ENCODE measurements at regions not wholly inside any gene's neighbourhood (a gene's known extent, or its start where the extent isn't known, plus 50 kb on each side); places are given as distances from the start of the nearest gene placed in this dataset.

DNA sequence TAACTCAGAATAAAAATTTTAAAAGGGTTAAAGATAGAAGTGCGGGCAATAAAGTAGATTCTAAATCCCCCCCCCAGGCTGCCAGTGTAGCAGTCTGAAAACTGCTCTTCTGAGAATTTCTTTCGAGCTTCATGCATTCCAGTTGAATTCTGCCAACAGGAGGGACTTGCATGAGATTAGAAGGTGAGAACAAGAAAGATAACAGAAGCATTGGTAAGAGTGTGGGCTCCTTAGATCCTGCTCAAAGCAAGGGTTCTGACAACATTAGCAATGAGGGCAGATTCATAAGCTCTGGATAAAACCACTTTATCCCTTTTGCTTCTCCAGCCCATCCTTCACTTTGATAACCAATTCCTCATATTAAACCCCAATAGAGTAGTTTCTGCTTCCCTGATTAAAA is 235.9 kb upstream of the CDH6 start:
- Histone ChIP-seq H3K4me1 (peaks cover 53% of the 10 kb centered on the region), H3K36me3 (no peaks in the 10 kb centered on the region), H3K4me2 (peak overlapping the region; percentile 17), H2AFZ (replicated peaks) (peak overlapping the region; percentile 18), H3K79me2 (ENCODE audit: low read depth) (no peaks in the 10 kb centered on the region), H3K9me3 (ENCODE audit: low read depth) (no peaks in the 10 kb centered on the region), H3F3A (ENCODE audit: low read depth) (peaks cover 21% of the 10 kb centered on the region), H3K27ac (peak overlapping the region; percentile 66), H3K27me3 (no peaks in the 10 kb centered on the region), H4K20me1 (ENCODE audit: low read depth) (no peaks in the 10 kb centered on the region), H3K4me3 (no peak overlapping the region), H3K9ac (no peak overlapping the region)
- peaks cover 5% of the 10 kb centered on the region for H3K9me3 Mint-ChIP-seq
- TF ChIP-seq EZH2phosphoT487 (IDR thresholded peaks at IDR 0.05) (no peak), EZH2 (IDR thresholded peaks at IDR 0.05) (no peak), CTCF (IDR thresholded peaks at IDR 0.05) (no peak)
- no peak overlapping the region for H3K4me3 Mint-ChIP-seq
- peaks cover 11% of the 10 kb centered on the region for H3K4me1 Mint-ChIP-seq
- no peaks in the 10 kb centered on the region for H3K27me3 Mint-ChIP-seq (ENCODE audit: insufficient read depth, low read depth)
- H3K36me3 Mint-ChIP-seq: peaks cover 4% of the 10 kb centered on the region
- no peak overlapping the region for H3K27ac Mint-ChIP-seq
- DNase-seq (ENCODE audit: low spot score): no peak

GRCh38 chr5:30956251-30956650 is 237.2 kb upstream of the CDH6 start:
- Mint-ChIP-seq H3K4me3 (no peak overlapping the region), H3K27ac (no peak overlapping the region), H3K4me1 (peaks cover 11% of the 10 kb centered on the region), H3K9me3 (peaks cover 14% of the 10 kb centered on the region), H3K27me3 (ENCODE audit: insufficient read depth, low read depth) (no peaks in the 10 kb centered on the region), H3K36me3 (peaks cover 4% of the 10 kb centered on the region)
- Histone ChIP-seq H3K4me2 (peak overlapping the region; percentile 33), H3F3A (ENCODE audit: low read depth) (peaks cover 21% of the 10 kb centered on the region), H3K36me3 (no peaks in the 10 kb centered on the region), H3K27me3 (no peaks in the 10 kb centered on the region), H4K20me1 (ENCODE audit: low read depth) (no peaks in the 10 kb centered on the region), H2AFZ (replicated peaks) (no peak overlapping the region), H3K4me3 (no peak overlapping the region), H3K4me1 (peaks cover 45% of the 10 kb centered on the region), H3K27ac (peak overlapping the region; percentile 66), H3K9ac (no peak overlapping the region), H3K9me3 (ENCODE audit: low read depth) (no peaks in the 10 kb centered on the region), H3K79me2 (ENCODE audit: low read depth) (no peaks in the 10 kb centered on the region)
- peak; percentile 30 for DNase-seq (ENCODE audit: low spot score)
- TF ChIP-seq CTCF (IDR thresholded peaks at IDR 0.05): no peak
- no peak for TF ChIP-seq EZH2 (IDR thresholded peaks at IDR 0.05)
- no peak for TF ChIP-seq EZH2phosphoT487 (IDR thresholded peaks at IDR 0.05)

- Histone ChIP-seq H3K9ac (no peak overlapping the region), H3K9me3 (ENCODE audit: low read depth) (no peaks in the 10 kb centered on the region), H4K20me1 (ENCODE audit: low read depth) (no peaks in the 10 kb centered on the region), H3K4me1 (peaks cover 21% of the 10 kb centered on the region), H3K36me3 (no peaks in the 10 kb centered on the region), H2AFZ (replicated peaks) (no peak overlapping the region), H3F3A (ENCODE audit: low read depth) (no peaks in the 10 kb centered on the region), H3K79me2 (ENCODE audit: low read depth) (no peaks in the 10 kb centered on the region), H3K4me2 (no peak overlapping the region), H3K27me3 (no peaks in the 10 kb centered on the region), H3K4me3 (no peak overlapping the region), H3K27ac (no peak overlapping the region)
- H3K27me3 Mint-ChIP-seq (ENCODE audit: insufficient read depth, low read depth): no peaks in the 10 kb centered on the region
- TF ChIP-seq CTCF (IDR thresholded peaks at IDR 0.05): no peak
- no peak for TF ChIP-seq EZH2 (IDR thresholded peaks at IDR 0.05)
- H3K4me3 Mint-ChIP-seq: no peak overlapping the region
- no peaks in the 10 kb centered on the region for H3K9me3 Mint-ChIP-seq
- no peak for DNase-seq (ENCODE audit: low spot score)
- H3K4me1 Mint-ChIP-seq: peaks cover 71% of the 10 kb centered on the region
- no peak overlapping the region for H3K27ac Mint-ChIP-seq
- H3K36me3 Mint-ChIP-seq: no peaks in the 10 kb centered on the region
These were observed 256.4 kb upstream of the CDH6 start for GRCh38 chr5:30937070-30937469.
